A673 (cell line): ENCODE measurements at regions not wholly inside any gene's neighbourhood (a gene's known extent, or its start where the extent isn't known, plus 50 kb on each side); places are given as distances from the start of the nearest gene placed in this dataset.

Source experiments
- BruUV-seq: library from RNA; stranded (reverse); fragments of 400-500 nt; replicated peaks from 2 replicates; lab custom pipeline; 2021; lab: Mats Ljungman, UMichigan
- CTCF ChIA-PET: fragments of 300-600 bp; sonication (Branson Sonifier 250); formaldehyde crosslinking; loops from one replicate; lab custom pipeline; 2022; ENCODE audit warnings: antibody characterized with exemption; lab: Charles Lee
- POLR2A ChIA-PET: fragments of 300-600 bp; sonication (Branson Sonifier 250); formaldehyde crosslinking; loops from one replicate; lab custom pipeline; 2022; ENCODE audit warnings: antibody characterized with exemption; ENCODE audit not compliant: low non-redundant PET; lab: Charles Lee
- DNase-seq: peaks from one replicate; pipeline ENCODE4 v3.0.0-alpha.2; 2015; ENCODE audit warnings: low spot score
- H3K27ac ChIP-seq: fragments of 200-600 bp; sonication (generic); 2 replicates; pipeline ENCODE4 v1.5.1; 2016; ENCODE audit warnings: mixed run types, low read depth, mild to moderate bottlenecking, mixed read lengths, antibody characterized with exemption, low read length; ENCODE audit not compliant: poor library complexity, severe bottlenecking
- H3K27me3 ChIP-seq: fragments of 200-600 bp; sonication (generic); replicated peaks from 2 replicates; pipeline ENCODE4 v1.6.1; 2017; ENCODE audit warnings: mixed run types, low read depth, mild to moderate bottlenecking, mixed read lengths, antibody characterized with exemption, low read length; ENCODE audit not compliant: insufficient read depth, poor library complexity
- H3K36me3 ChIP-seq: fragments of 200-600 bp; sonication (generic); 2 replicates; pipeline ENCODE4 v1.6.1; 2016; ENCODE audit warnings: mixed run types, mild to moderate bottlenecking, mixed read lengths, antibody characterized with exemption, low read length; ENCODE audit not compliant: insufficient read depth, poor library complexity, severe bottlenecking
- H3K4me1 ChIP-seq: fragments of 200-600 bp; sonication (generic); 2 replicates; pipeline ENCODE4 v1.6.1; 2017; ENCODE audit warnings: mixed run types, mild to moderate bottlenecking, mixed read lengths, antibody characterized with exemption, low read length; ENCODE audit not compliant: insufficient read depth, poor library complexity, severe bottlenecking
- H3K4me3 ChIP-seq: fragments of 200-600 bp; sonication (generic); 2 replicates; pipeline ENCODE4 v1.5.1; 2016; ENCODE audit warnings: low read depth, mixed run types, mild to moderate bottlenecking, mixed read lengths, low read length; ENCODE audit not compliant: poor library complexity, severe bottlenecking
- H3K9me3 ChIP-seq: fragments of 200-600 bp; sonication (generic); 2 replicates; pipeline ENCODE4 v1.6.1; 2016; ENCODE audit warnings: mixed run types, low read depth, mild to moderate bottlenecking, mixed read lengths, antibody characterized with exemption, low read length; ENCODE audit not compliant: poor library complexity, severe bottlenecking
- EZH2 ChIP-seq: fragments of 200-600 bp; sonication (generic); IDR thresholded peaks from 2 replicates; pipeline ENCODE4 v1.6.1; 2017; ENCODE audit warnings: borderline replicate concordance, low read depth, mild to moderate bottlenecking, mixed read lengths, antibody characterized with exemption, low read length; ENCODE audit not compliant: poor library complexity, severe bottlenecking
- intact Hi-C: fragments of 100-400 bp; cut with micrococcal nuclease; formaldehyde crosslinking; loops from one replicate; pipeline ENCODE4 v1.10.0; 2022; ENCODE audit not compliant: unreplicated experiment
- TF ChIP-seq, protein P1 (sequence below): fragments of 300-800, 200-600 bp; sonication (generic); conservative IDR thresholded peaks from 2 replicates; pipeline ENCODE4 v1.5.1; 2017; ENCODE audit warnings: low read depth, mild to moderate bottlenecking, antibody characterized with exemption, low read length, moderate library complexity, mixed read lengths

DNA sequence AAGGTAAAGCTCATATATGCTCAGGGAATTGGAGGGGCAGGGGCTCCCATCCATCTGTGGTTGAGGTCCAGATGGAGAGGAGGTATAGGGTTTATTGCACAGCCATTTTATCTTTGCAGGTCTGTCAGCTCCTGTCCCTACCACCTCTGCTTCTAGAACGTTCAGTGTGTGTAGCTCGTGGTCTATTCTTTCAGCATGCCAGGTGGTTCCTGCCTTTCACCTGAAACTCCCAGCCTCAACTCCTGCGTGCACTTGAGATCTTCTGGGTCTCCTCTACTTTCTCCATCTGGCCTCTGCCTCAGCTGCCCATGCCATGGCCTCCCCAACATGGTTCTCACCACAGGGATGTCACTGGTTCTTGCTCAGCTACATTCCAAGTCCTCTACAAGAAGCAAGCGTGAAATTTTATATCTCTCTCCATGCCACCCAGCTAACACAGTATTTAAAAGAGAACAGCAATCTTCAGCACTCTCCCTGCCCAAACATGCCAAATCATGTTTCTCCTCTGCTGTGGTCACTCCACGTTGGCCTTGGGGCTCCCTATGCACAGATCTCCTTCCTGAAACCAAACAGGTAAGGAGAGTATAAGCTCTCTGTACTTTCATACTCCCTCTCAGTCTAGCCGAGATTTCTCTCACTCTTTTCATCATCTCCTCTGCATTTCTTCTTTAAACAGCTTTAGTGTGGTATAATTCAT, 157.8 kb upstream of the TRPC6 start:
- H3K36me3 ChIP-seq = no peaks in the 10 kb centered on the region
- CTCF ChIA-PET = no interaction called here
- no peaks in the 10 kb centered on the region for H3K27me3 ChIP-seq
- DNase-seq = no peak
- no TSS peak for BruUV-seq
- intact Hi-C loops = no loop called here
- TF ChIP-seq EZH2 = no peak
- TF ChIP-seq, protein P1, sequence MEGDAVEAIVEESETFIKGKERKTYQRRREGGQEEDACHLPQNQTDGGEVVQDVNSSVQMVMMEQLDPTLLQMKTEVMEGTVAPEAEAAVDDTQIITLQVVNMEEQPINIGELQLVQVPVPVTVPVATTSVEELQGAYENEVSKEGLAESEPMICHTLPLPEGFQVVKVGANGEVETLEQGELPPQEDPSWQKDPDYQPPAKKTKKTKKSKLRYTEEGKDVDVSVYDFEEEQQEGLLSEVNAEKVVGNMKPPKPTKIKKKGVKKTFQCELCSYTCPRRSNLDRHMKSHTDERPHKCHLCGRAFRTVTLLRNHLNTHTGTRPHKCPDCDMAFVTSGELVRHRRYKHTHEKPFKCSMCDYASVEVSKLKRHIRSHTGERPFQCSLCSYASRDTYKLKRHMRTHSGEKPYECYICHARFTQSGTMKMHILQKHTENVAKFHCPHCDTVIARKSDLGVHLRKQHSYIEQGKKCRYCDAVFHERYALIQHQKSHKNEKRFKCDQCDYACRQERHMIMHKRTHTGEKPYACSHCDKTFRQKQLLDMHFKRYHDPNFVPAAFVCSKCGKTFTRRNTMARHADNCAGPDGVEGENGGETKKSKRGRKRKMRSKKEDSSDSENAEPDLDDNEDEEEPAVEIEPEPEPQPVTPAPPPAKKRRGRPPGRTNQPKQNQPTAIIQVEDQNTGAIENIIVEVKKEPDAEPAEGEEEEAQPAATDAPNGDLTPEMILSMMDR = no peak
- no peak overlapping the region for H3K27ac ChIP-seq
- no peak overlapping the region for H3K4me3 ChIP-seq
- POLR2A ChIA-PET = no interaction called here
- H3K4me1 ChIP-seq = no peaks in the 10 kb centered on the region
- no peaks in the 10 kb centered on the region for H3K9me3 ChIP-seq

DNA sequence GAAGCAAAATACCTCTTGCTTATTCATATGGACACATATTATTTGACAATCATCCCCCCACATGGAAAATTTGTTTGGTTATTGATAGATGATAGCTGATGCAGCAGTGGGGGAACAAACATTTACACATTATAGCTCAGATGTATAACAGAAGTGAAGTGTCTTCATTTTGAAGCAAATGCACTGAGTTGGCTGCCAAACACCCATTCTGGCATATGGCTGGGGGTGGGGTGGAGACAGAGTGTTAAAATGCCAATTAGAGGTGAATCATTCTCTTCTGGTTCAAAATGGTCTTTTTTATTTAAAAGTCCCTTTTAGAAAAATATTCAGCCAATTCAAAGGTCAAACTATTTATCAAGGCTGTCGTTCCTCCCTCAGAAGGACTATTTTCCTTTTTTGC, 157.3 kb upstream of the TRPC6 start:
- DNase-seq = no peak
- TF ChIP-seq EZH2 = no peak
- TF ChIP-seq, protein P1 = no peak
- BruUV-seq = no TSS peak
- intact Hi-C loops = no loop called here
- Histone ChIP-seq H3K9me3 (no peaks in the 10 kb centered on the region), H3K4me1 (no peaks in the 10 kb centered on the region), H3K27ac (no peak overlapping the region), H3K4me3 (no peak overlapping the region), H3K27me3 (no peaks in the 10 kb centered on the region), H3K36me3 (no peaks in the 10 kb centered on the region)
- ChIA-PET CTCF (no interaction called here), POLR2A (no interaction called here)

DNA sequence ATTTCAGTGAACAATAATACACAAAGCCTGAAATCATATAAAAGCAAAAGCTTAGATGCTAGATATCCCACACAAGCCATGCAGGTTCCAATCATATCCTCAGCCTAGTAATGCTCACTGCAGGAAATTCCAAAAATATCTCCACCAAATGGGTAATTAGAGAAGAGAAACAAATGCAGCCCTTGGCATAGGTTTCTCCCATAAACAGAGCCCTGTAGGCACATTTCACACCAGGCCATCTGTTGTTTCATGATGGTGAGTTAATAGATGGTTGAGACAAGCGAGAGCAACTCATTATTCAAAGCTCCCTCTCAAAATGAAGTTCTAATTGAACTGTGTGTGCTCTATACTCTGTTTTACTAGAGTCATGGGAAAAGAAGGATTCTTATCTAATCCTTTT, 154.6 kb upstream of the TRPC6 start:
- ChIA-PET POLR2A (no interaction called here), CTCF (no interaction called here)
- Histone ChIP-seq H3K36me3 (no peaks in the 10 kb centered on the region), H3K4me3 (no peak overlapping the region), H3K4me1 (no peaks in the 10 kb centered on the region), H3K27ac (no peak overlapping the region), H3K9me3 (no peaks in the 10 kb centered on the region), H3K27me3 (no peaks in the 10 kb centered on the region)
- intact Hi-C loops = no loop called here
- no TSS peak for BruUV-seq
- DNase-seq = no peak
- TF ChIP-seq, protein P1 = no peak
- TF ChIP-seq EZH2 = no peak
